Neural crest cell (in vitro differentiated cells): ENCODE measurements at regions not wholly inside any gene's neighbourhood (a gene's known extent, or its start where the extent isn't known, plus 50 kb on each side); places are given as distances from the start of the nearest gene placed in this dataset.

Experiments
- DNase-seq: peaks from one replicate; pipeline ENCODE4 v3.0.0; 2021; ENCODE audit warnings: low read depth, mixed read lengths, low spot score
- H3K27ac Mint-ChIP-seq: one replicate; pipeline ENCODE4 v1.8.0; 2021; ENCODE audit warnings: mild to moderate bottlenecking, mixed read lengths; ENCODE audit not compliant: unreplicated experiment
- H3K27me3 Mint-ChIP-seq: 2 replicates; pipeline ENCODE4 v1.8.0; 2021; ENCODE audit warnings: low read depth, mild to moderate bottlenecking, mixed read lengths
- H3K36me3 Mint-ChIP-seq: 2 replicates; pipeline ENCODE4 v1.8.0; 2021; ENCODE audit warnings: low read depth, mild to moderate bottlenecking, mixed read lengths
- H3K4me1 Mint-ChIP-seq: 2 replicates; pipeline ENCODE4 v1.8.0; 2021; ENCODE audit warnings: mixed read lengths
- H3K4me3 Mint-ChIP-seq: one replicate; pipeline ENCODE4 v1.8.0; 2021; ENCODE audit warnings: mild to moderate bottlenecking, mixed read lengths
- H3K9me3 Mint-ChIP-seq: 2 replicates; pipeline ENCODE4 v1.8.0; 2021; ENCODE audit warnings: mixed read lengths
- CTCF ChIP-seq: fragments of 200-600 bp; sonication (generic); conservative IDR thresholded peaks from 2 replicates; pipeline ENCODE4 v1.5.0; 2021; ENCODE audit warnings: antibody characterized with exemption, mild to moderate bottlenecking

- no peak overlapping the region for H3K27ac Mint-ChIP-seq
- no peaks in the 10 kb centered on the region for H3K36me3 Mint-ChIP-seq
- TF ChIP-seq CTCF: no peak
- no peak for DNase-seq
- no peak overlapping the region for H3K4me3 Mint-ChIP-seq
- no peaks in the 10 kb centered on the region for H3K4me1 Mint-ChIP-seq
- H3K27me3 Mint-ChIP-seq: no peaks in the 10 kb centered on the region
- peaks cover 2% of the 10 kb centered on the region for H3K9me3 Mint-ChIP-seq
These were observed 535.5 kb downstream of the SH2D4B start for GRCh38 chr10:81073155-81073554.

GRCh38 chr10:81081887-81082620 is 544.4 kb downstream of the SH2D4B start:
- peaks cover 17% of the 10 kb centered on the region for H3K9me3 Mint-ChIP-seq
- no peak for DNase-seq
- no peak overlapping the region for H3K27ac Mint-ChIP-seq
- peak; percentile 45 for TF ChIP-seq CTCF
- H3K36me3 Mint-ChIP-seq: peaks cover 3% of the 10 kb centered on the region
- no peaks in the 10 kb centered on the region for H3K4me1 Mint-ChIP-seq
- peaks cover 5% of the 10 kb centered on the region for H3K27me3 Mint-ChIP-seq
- no peak overlapping the region for H3K4me3 Mint-ChIP-seq

- Mint-ChIP-seq H3K27me3 (peaks cover 5% of the 10 kb centered on the region), H3K36me3 (peaks cover 3% of the 10 kb centered on the region), H3K4me3 (no peak overlapping the region), H3K27ac (no peak overlapping the region), H3K4me1 (no peaks in the 10 kb centered on the region), H3K9me3 (peaks cover 18% of the 10 kb centered on the region)
- no peak for TF ChIP-seq CTCF
- DNase-seq: no peak
These were observed 545.1 kb downstream of the SH2D4B start for GRCh38 chr10:81082621-81083376.

- Mint-ChIP-seq H3K27ac (no peak overlapping the region), H3K27me3 (no peaks in the 10 kb centered on the region)
These were observed 555.4 kb downstream of the SH2D4B start for GRCh38 chr10:81093056-81093455.

GRCh38 chr10:81095238-81095637 is 557.5 kb downstream of the SH2D4B start:
- H3K9me3 Mint-ChIP-seq: peaks cover 3% of the 10 kb centered on the region
- H3K27ac Mint-ChIP-seq: no peak overlapping the region
- peaks cover 5% of the 10 kb centered on the region for H3K4me1 Mint-ChIP-seq
- no peak overlapping the region for H3K4me3 Mint-ChIP-seq
- H3K27me3 Mint-ChIP-seq: no peaks in the 10 kb centered on the region
- no peaks in the 10 kb centered on the region for H3K36me3 Mint-ChIP-seq
- no peak for DNase-seq
- no peak for TF ChIP-seq CTCF

More at GRCh38 chr10:81093056-81093455, 555.4 kb downstream of the SH2D4B start:
- Mint-ChIP-seq H3K4me3 (no peak overlapping the region), H3K4me1 (peaks cover 5% of the 10 kb centered on the region), H3K36me3 (no peaks in the 10 kb centered on the region), H3K9me3 (peaks cover 5% of the 10 kb centered on the region)
- no peak for DNase-seq
- TF ChIP-seq CTCF: no peak
